SK-N-SH treated with all-trans-retinoic acid at 6 μM for 48 hours (cell line): ENCODE measurements at regions not wholly inside any gene's neighbourhood (a gene's known extent, or its start where the extent isn't known, plus 50 kb on each side); places are given as distances from the start of the nearest gene placed in this dataset.

Source experiments
- ATAC-seq: fragments of 200-7000 bp; cut with Tn5 transposase; 3 replicates; pipeline ENCODE4 v1.9.1; 2020; ENCODE audit warnings: mild to moderate bottlenecking, moderate library complexity
- BACH2 ChIP-seq: fragments of 250-450 bp; sonication (Bioruptor Pico); IDR thresholded peaks from 2 replicates; pipeline ENCODE4 v1.9.0; 2021; ENCODE audit warnings: mild to moderate bottlenecking, borderline replicate concordance
- CREB5 ChIP-seq: fragments of 250-450 bp; sonication (Bioruptor Pico); IDR thresholded peaks from 2 replicates; pipeline ENCODE4 v1.5.1; 2020; ENCODE audit warnings: low read depth, mild to moderate bottlenecking, moderate library complexity
- CSDC2 ChIP-seq: fragments of 250-450 bp; sonication (Bioruptor Pico); IDR thresholded peaks from 2 replicates; pipeline ENCODE4 v1.5.0; 2020; ENCODE audit warnings: mild to moderate bottlenecking, moderate library complexity
- ISL1 ChIP-seq: fragments of 250-450 bp; sonication (Bioruptor Pico); IDR thresholded peaks from 2 replicates; pipeline ENCODE4 v2.1.2; 2022; ENCODE audit warnings: mild to moderate bottlenecking, moderate library complexity
- PATZ1 ChIP-seq: fragments of 250-450 bp; sonication (Bioruptor Pico); IDR thresholded peaks from 2 replicates; pipeline ENCODE4 v1.8.0; 2020; ENCODE audit warnings: mild to moderate bottlenecking, moderate library complexity, borderline replicate concordance
- PPARA ChIP-seq: fragments of 250-450 bp; sonication (Bioruptor Pico); IDR thresholded peaks from 2 replicates; pipeline ENCODE4 v1.5.0; 2020; ENCODE audit warnings: mild to moderate bottlenecking, borderline replicate concordance
- RARB ChIP-seq: fragments of 250-450 bp; sonication (Bioruptor Pico); IDR thresholded peaks from 2 replicates; pipeline ENCODE4 v1.8.0; 2021; ENCODE audit warnings: mild to moderate bottlenecking, moderate library complexity
- SNAI2 ChIP-seq: fragments of 250-450 bp; sonication (Bioruptor Pico); IDR thresholded peaks from 2 replicates; pipeline ENCODE4 v1.5.0; 2020; ENCODE audit warnings: mild to moderate bottlenecking, moderate library complexity
- TOX ChIP-seq: fragments of 250-450 bp; sonication (Bioruptor Pico); IDR thresholded peaks from 2 replicates; pipeline ENCODE4 v1.8.0; 2021; ENCODE audit warnings: mild to moderate bottlenecking, moderate library complexity, borderline replicate concordance
- TSHZ2 ChIP-seq: fragments of 250-450 bp; sonication (Bioruptor Pico); IDR thresholded peaks from 2 replicates; pipeline ENCODE4 v1.5.0; 2020; ENCODE audit warnings: mild to moderate bottlenecking, moderate library complexity
- ZC3H10 ChIP-seq: fragments of 250-450 bp; sonication (Bioruptor Pico); IDR thresholded peaks from 2 replicates; pipeline ENCODE4 v1.5.1; 2021; ENCODE audit warnings: mild to moderate bottlenecking, moderate library complexity
- ZFP3 ChIP-seq: fragments of 250-450 bp; sonication (Bioruptor Pico); IDR thresholded peaks from 2 replicates; pipeline ENCODE4 v1.5.0; 2020; ENCODE audit warnings: mild to moderate bottlenecking, moderate library complexity
- ZFP30 ChIP-seq: fragments of 450-650 bp; formaldehyde crosslinking; IDR thresholded peaks from 2 replicates; pipeline ENCODE4 v1.5.0; 2022; ENCODE audit warnings: mild to moderate bottlenecking, moderate library complexity
- ZNF565 ChIP-seq: fragments of 450-650 bp; formaldehyde crosslinking; conservative IDR thresholded peaks from 2 replicates; pipeline ENCODE4 v1.5.0; 2020; ENCODE audit warnings: low read depth, mild to moderate bottlenecking, moderate library complexity
- ZNF70 ChIP-seq: fragments of 450-650 bp; formaldehyde crosslinking; IDR thresholded peaks from 2 replicates; pipeline ENCODE4 v1.5.0; 2020; ENCODE audit warnings: mild to moderate bottlenecking, moderate library complexity
- ZNF8 ChIP-seq: fragments of 450-650 bp; formaldehyde crosslinking; IDR thresholded peaks from 2 replicates; pipeline ENCODE4 v1.5.0; 2020; ENCODE audit warnings: mild to moderate bottlenecking, moderate library complexity
- TF ChIP-seq, protein P1 (sequence below): fragments of 250-450 bp; sonication (Bioruptor Pico); IDR thresholded peaks from 2 replicates; pipeline ENCODE4 v1.5.1; 2021; ENCODE audit warnings: mild to moderate bottlenecking, moderate library complexity

GRCh38 chr4:184540307-184540706, 66.0 kb upstream of the IRF2 start:
- TF ChIP-seq, protein P1, sequence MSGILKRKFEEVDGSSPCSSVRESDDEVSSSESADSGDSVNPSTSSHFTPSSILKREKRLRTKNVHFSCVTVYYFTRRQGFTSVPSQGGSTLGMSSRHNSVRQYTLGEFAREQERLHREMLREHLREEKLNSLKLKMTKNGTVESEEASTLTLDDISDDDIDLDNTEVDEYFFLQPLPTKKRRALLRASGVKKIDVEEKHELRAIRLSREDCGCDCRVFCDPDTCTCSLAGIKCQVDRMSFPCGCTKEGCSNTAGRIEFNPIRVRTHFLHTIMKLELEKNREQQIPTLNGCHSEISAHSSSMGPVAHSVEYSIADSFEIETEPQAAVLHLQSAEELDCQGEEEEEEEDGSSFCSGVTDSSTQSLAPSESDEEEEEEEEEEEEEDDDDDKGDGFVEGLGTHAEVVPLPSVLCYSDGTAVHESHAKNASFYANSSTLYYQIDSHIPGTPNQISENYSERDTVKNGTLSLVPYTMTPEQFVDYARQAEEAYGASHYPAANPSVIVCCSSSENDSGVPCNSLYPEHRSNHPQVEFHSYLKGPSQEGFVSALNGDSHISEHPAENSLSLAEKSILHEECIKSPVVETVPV (CRISPR knock-in tag), result no peak
- TF ChIP-seq ZFP30 (CRISPR knock-in tag) (no peak), PPARA (CRISPR knock-in tag) (no peak), TSHZ2 (CRISPR knock-in tag) (no peak), TOX (no peak), ZFP3 (no peak), ZC3H10 (CRISPR knock-in tag) (no peak), BACH2 (CRISPR knock-in tag) (no peak), ISL1 (CRISPR knock-in tag) (no peak), CSDC2 (no peak), RARB (CRISPR knock-in tag) (no peak), CREB5 (CRISPR knock-in tag) (no peak), ZNF565 (no peak), PATZ1 (CRISPR knock-in tag) (no peak)
- no peak for ATAC-seq

DNA sequence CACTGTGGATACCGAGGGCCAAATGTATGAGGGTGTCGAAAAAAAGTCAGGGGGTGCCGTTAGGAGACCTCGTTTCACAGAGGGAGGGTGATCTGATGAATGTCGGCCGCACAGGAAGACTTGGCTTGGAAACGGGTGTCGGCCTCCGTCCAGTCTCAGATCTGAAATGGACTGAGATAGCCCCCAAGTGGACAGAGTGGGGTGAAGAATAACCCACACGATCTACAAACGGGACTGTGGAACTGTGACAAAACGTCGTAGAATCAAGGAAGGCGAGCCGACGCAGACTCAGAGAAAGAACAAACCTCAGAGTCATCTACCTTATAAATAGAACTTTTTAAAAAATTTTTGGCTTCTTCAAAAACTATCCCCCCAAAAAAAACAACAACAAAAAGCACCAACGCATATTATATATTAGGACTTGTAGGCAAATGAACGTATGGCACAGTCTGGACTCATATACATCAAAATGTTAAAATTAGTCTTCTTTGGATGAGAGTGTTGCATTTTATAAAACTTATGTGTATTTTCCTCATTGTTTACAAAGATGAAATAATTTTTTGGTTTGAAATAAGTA, 63.8 kb upstream of the IRF2 start:
- peak; percentile 90 for ATAC-seq
- TF ChIP-seq CREB5 (CRISPR knock-in tag) (no peak), TSHZ2 (CRISPR knock-in tag) (peak; percentile 64; the same call in 1 of the 2 replicates)

DNA sequence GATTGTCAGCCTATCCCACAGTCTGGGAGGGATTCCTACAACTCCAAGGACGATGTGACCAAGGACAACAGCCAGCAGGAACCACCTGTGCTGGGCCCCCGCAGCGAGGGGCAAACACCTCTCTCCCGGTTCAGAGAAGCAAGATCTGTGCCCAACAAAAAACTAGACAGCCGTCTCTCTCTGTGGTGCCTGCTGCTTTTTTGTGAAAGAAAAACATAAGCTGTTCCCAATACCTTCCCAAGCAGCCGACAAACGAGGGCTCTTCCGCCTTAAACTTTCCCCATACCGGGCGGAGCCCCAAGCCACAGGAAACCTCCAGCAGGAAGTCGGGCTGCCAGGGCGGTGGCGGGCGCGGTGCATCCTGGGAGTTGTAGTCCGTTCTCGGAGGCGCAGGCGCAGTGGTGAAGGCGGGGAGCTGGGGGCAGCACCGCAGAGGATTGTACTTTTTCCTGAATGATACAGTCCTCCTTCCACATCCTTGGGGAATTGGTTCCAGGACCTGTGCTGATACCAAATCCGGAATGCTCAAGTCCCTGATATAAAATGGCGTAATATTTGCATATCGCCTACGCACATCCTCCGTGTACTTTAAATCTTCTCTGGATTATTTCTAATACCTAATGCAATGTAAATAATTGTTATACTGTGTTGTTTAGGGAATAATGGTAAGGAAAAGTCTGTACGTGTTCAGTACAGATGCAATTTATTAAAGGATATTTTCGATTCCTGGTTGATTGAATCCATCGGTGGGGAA, 63.1 kb upstream of the IRF2 start:
- no peak for TF ChIP-seq SNAI2 (CRISPR knock-in tag)
- 0 out of 2 replicates have a peak, but pooled peaks have one; percentile 36 for TF ChIP-seq ZNF70
- TF ChIP-seq TOX, result no peak
- no peak for TF ChIP-seq ZNF565
- TF ChIP-seq ZNF8, result 0 out of 2 replicates have a peak, but pooled peaks have one; percentile 60
- peak; percentile 23; the same call in 1 of the 2 replicates for TF ChIP-seq PATZ1 (CRISPR knock-in tag)
- TF ChIP-seq ISL1 (CRISPR knock-in tag), result no peak
- ATAC-seq, result peak; percentile 89
